Liver (tissue), 8 donors: ENCODE measurements at regions not wholly inside any gene's neighbourhood (a gene's known extent, or its start where the extent isn't known, plus 50 kb on each side); places are given as distances from the start of the nearest gene placed in this dataset.

Source experiments
- DNase-seq: peaks from one replicate; pipeline ENCODE4 v3.0.0-alpha.2; 2017; ENCODE audit warnings: low spot score
- H3K27ac ChIP-seq, 2 donors: one replicate each; pipeline ENCODE4 v1.7.0; 2013; ENCODE audit warnings: inconsistent platforms in 2 of 2, low read length in 2 of 2, control low read depth in 1 of 2, low read depth in 1 of 2, mild to moderate bottlenecking in 1 of 2
- H3K27me3 ChIP-seq, 4 donors: one replicate each; pipeline versions ENCODE4 v1.6.1 to v1.7.0; 2013; ENCODE audit warnings: low read length in 3 of 4, inconsistent platforms in 1 of 4, mild to moderate bottlenecking in 1 of 4, moderate library complexity in 1 of 4; ENCODE audit not compliant: control insufficient read depth in 4 of 4, insufficient read depth in 4 of 4
- H3K36me3 ChIP-seq, 4 donors: one replicate each; pipeline versions ENCODE4 v1.6.1 to v1.7.0; 2013; ENCODE audit warnings: low read length in 3 of 4, mild to moderate bottlenecking in 3 of 4, low read depth in 1 of 4, moderate library complexity in 1 of 4; ENCODE audit not compliant: control insufficient read depth in 4 of 4, insufficient read depth in 3 of 4
- H3K4me1 ChIP-seq, 4 donors: one replicate each; pipeline versions ENCODE4 v1.6.1 to v1.7.0; 2013; ENCODE audit warnings: low read length in 3 of 4, mild to moderate bottlenecking in 3 of 4, moderate library complexity in 1 of 4; ENCODE audit not compliant: control insufficient read depth in 4 of 4, insufficient read depth in 4 of 4
- H3K4me3 ChIP-seq, 3 donors: one replicate each; pipeline versions ENCODE4 v1.6.1 to v1.7.0; 2013; ENCODE audit warnings: low read length in 3 of 3, control low read depth in 1 of 3, low read depth in 1 of 3, mild to moderate bottlenecking in 1 of 3
- H3K9ac ChIP-seq, 2 donors: one replicate each; pipeline ENCODE4 v1.7.0; 2013; ENCODE audit warnings: low read length in 2 of 2, mild to moderate bottlenecking in 2 of 2, moderate library complexity in 2 of 2, control low read depth in 1 of 2, low read depth in 1 of 2
- H3K9me3 ChIP-seq, 4 donors: one replicate each; pipeline versions ENCODE4 v1.6.1 to v1.7.0; 2013; ENCODE audit warnings: low read length in 3 of 4; ENCODE audit not compliant: control insufficient read depth in 4 of 4
- ATF3 ChIP-seq: IDR thresholded peaks from 2 replicates; pipeline ENCODE4 v1.6.1; 2016; ENCODE audit warnings: antibody characterized with exemption
- CTCF ChIP-seq: fragments of 150-350 bp; IDR thresholded peaks from 2 replicates; pipeline ENCODE4 v1.5.1; 2017; ENCODE audit warnings: improper control_type of control experiment, low read depth, low read length; ENCODE audit not compliant: missing input control
- EGR1 ChIP-seq, 2 donors: IDR thresholded peaks; 2 replicates each; pipeline ENCODE4 v1.6.1; 2016 to 2018; ENCODE audit warnings: antibody characterized with exemption in 2 of 2, low read depth in 2 of 2
- FOXA1 ChIP-seq: IDR thresholded peaks from 2 replicates; pipeline ENCODE4 v1.6.1; 2016; ENCODE audit warnings: antibody characterized with exemption
- FOXA2 ChIP-seq: IDR thresholded peaks from 2 replicates; pipeline ENCODE4 v1.6.1; 2016; ENCODE audit warnings: antibody characterized with exemption
- HNF4A ChIP-seq, 2 donors: conservative IDR thresholded peaks; 2 replicates each; pipeline ENCODE4 v1.6.1; 2016; ENCODE audit warnings: antibody characterized with exemption in 2 of 2, mild to moderate bottlenecking in 2 of 2
- HNF4G ChIP-seq: IDR thresholded peaks from 2 replicates; pipeline ENCODE4 v1.6.1; 2016; ENCODE audit warnings: antibody characterized with exemption
- JUND ChIP-seq, 2 donors: IDR thresholded peaks; 2 replicates each; pipeline ENCODE4 v1.6.1; 2016; ENCODE audit warnings: antibody characterized with exemption in 2 of 2
- NR2F2 ChIP-seq: IDR thresholded peaks from 2 replicates; pipeline ENCODE4 v1.6.1; 2016; ENCODE audit warnings: antibody characterized with exemption
- RAD21 ChIP-seq, 2 donors: IDR thresholded peaks; 2 replicates each; pipeline ENCODE4 v1.6.1; 2016; ENCODE audit warnings: antibody characterized with exemption in 2 of 2, mild to moderate bottlenecking in 2 of 2
- RXRA ChIP-seq, 2 donors: IDR thresholded peaks; 2 replicates each; pipeline ENCODE4 v1.6.1; 2017 to 2018; ENCODE audit warnings: antibody characterized with exemption in 2 of 2, mild to moderate bottlenecking in 1 of 2
- TAF1 ChIP-seq: conservative IDR thresholded peaks from 2 replicates; pipeline ENCODE4 v1.6.1; 2016; ENCODE audit warnings: antibody characterized with exemption, mild to moderate bottlenecking
- YY1 ChIP-seq: IDR thresholded peaks from 2 replicates; pipeline ENCODE4 v1.6.1; 2016; ENCODE audit warnings: antibody characterized with exemption, mild to moderate bottlenecking
- ZBTB33 ChIP-seq: IDR thresholded peaks from 2 replicates; pipeline ENCODE4 v1.6.1; 2016; ENCODE audit warnings: antibody characterized with exemption
- WGBS: extraction: QIAGEN DNeasy Blood & Tissue Kit; methylation state at CpG from one replicate; pipeline ENCODE4 v1.1.7; 2013; 5-methylcytosine and 5-hydroxymethylcytosine counted together
- TF ChIP-seq, protein P1 (sequence below): IDR thresholded peaks from 2 replicates; pipeline ENCODE4 v1.6.1; 2016; ENCODE audit warnings: antibody characterized with exemption
- TF ChIP-seq, protein P2 (sequence below): IDR thresholded peaks from 2 replicates; pipeline ENCODE4 v1.6.1; 2016; ENCODE audit warnings: antibody characterized with exemption, mild to moderate bottlenecking
- donor health status: healthy.
- donor health status: healthy.
- donor health status: healthy.
- donor health status: healthy.
- donor health status: healthy.

DNA sequence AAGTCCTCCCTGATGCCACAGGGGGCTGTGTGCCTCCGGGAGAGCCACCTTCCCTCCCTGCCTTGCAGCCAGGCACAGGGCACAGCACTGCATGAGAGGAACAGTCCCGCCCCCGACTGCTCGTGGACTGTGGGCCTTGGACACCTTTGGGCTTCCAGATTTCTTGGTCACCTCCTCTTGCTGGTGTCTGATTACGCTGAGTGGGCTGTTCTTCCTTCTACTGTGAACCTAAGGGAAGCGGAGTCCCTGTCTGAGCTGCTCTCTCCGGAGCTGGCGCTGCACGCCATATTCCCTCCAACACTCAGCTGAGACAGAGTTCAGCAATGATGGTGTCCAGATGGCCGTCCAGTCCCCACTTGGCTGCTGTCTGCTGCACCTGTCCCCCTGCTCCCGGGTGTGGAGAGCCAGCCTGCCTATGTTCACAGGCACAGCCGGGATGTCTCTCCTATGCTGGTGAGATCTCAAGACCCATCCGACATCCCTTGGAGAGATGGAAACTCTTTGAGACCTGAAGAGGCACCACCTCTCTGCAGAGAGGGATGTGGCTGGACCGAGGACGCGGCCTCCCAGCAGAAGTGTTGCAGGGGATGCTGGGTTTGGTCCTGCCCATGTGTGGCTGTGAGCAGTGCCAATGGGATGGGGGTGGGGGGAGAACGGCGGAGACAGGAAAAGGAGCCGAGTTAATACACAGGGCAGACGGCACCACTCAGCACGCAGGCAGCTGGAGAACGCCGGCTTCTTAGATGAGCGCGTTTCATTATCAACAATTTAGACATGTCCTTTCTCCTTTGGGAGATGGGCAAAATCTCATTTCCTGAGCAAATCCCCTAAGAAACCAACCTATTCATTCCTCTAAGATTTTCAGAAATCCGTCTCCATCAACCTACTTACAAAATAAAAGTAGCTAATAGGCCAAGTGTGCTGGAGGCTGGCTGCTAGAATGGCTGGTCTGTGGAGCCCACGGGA, 171.9 kb downstream of the ENGASE start:
- Histone ChIP-seq H3K9ac (no peak overlapping the region), H3K36me3 (no peaks in the 10 kb centered on the region), H3K4me1 (no peaks in the 10 kb centered on the region), H3K27ac (no peak overlapping the region), H3K27me3 (peaks cover 0 to 7% (median 0%) of the 10 kb centered on the region in 4 donors), H3K4me3 (no peak overlapping the region), H3K9me3 (no peaks in the 10 kb centered on the region)
- 73% methylated on average over 27 of the region's 27 CpGs for WGBS
- no peak for DNase-seq
- TF ChIP-seq RAD21 (IDR thresholded peaks at IDR 0.05), result no peak
- TF ChIP-seq, protein P1, sequence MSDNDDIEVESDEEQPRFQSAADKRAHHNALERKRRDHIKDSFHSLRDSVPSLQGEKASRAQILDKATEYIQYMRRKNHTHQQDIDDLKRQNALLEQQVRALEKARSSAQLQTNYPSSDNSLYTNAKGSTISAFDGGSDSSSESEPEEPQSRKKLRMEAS, result no peak
- TF ChIP-seq HNF4G, result no peak
- TF ChIP-seq NR2F2, result no peak
- TF ChIP-seq CTCF, result no peak
- no peak for TF ChIP-seq HNF4A (conservative IDR thresholded peaks at IDR 0.05)
- no peak for TF ChIP-seq FOXA1
- no peak for TF ChIP-seq JUND (IDR thresholded peaks at IDR 0.05)
- no peak for TF ChIP-seq YY1
- TF ChIP-seq TAF1, result no peak
- TF ChIP-seq ATF3, result no peak
- TF ChIP-seq EGR1 (IDR thresholded peaks at IDR 0.05; ENCODE audit: low read depth in 2 of 2), result no peak

- Histone ChIP-seq H3K9ac (no peak overlapping the region), H3K4me3 (no peak overlapping the region), H3K36me3 (no peaks in the 10 kb centered on the region), H3K4me1 (no peaks in the 10 kb centered on the region), H3K9me3 (no peaks in the 10 kb centered on the region), H3K27ac (no peak overlapping the region), H3K27me3 (peaks cover 0 to 11% (median 0%) of the 10 kb centered on the region in 4 donors)
- TF ChIP-seq YY1 (no peak), EGR1 (IDR thresholded peaks at IDR 0.05; ENCODE audit: low read depth in 2 of 2) (no peak), HNF4G (no peak), TAF1 (no peak), FOXA2 (no peak), JUND (IDR thresholded peaks at IDR 0.05) (no peak), HNF4A (conservative IDR thresholded peaks at IDR 0.05) (no peak), ZBTB33 (no peak), RXRA (IDR thresholded peaks at IDR 0.05) (no peak), CTCF (no peak), ATF3 (no peak)
- TF ChIP-seq, protein P2, sequence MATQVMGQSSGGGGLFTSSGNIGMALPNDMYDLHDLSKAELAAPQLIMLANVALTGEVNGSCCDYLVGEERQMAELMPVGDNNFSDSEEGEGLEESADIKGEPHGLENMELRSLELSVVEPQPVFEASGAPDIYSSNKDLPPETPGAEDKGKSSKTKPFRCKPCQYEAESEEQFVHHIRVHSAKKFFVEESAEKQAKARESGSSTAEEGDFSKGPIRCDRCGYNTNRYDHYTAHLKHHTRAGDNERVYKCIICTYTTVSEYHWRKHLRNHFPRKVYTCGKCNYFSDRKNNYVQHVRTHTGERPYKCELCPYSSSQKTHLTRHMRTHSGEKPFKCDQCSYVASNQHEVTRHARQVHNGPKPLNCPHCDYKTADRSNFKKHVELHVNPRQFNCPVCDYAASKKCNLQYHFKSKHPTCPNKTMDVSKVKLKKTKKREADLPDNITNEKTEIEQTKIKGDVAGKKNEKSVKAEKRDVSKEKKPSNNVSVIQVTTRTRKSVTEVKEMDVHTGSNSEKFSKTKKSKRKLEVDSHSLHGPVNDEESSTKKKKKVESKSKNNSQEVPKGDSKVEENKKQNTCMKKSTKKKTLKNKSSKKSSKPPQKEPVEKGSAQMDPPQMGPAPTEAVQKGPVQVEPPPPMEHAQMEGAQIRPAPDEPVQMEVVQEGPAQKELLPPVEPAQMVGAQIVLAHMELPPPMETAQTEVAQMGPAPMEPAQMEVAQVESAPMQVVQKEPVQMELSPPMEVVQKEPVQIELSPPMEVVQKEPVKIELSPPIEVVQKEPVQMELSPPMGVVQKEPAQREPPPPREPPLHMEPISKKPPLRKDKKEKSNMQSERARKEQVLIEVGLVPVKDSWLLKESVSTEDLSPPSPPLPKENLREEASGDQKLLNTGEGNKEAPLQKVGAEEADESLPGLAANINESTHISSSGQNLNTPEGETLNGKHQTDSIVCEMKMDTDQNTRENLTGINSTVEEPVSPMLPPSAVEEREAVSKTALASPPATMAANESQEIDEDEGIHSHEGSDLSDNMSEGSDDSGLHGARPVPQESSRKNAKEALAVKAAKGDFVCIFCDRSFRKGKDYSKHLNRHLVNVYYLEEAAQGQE, result no peak
- TF ChIP-seq, protein P1, result no peak
- no peak for DNase-seq
Measured at GRCh38 chr17:79244665-79245064, 170.0 kb downstream of the ENGASE start.
